ENCODE measurements at regions not wholly inside any gene's neighbourhood (a gene's known extent, or its start where the extent isn't known, plus 50 kb on each side); places are given as distances from the start of the nearest gene placed in this dataset.

GRCh38 chr12:124126950-124127655 lies 154.1 kb downstream of the ZNF664 start:
- no peak for TF ChIP-seq POLR2A (IDR thresholded peaks at IDR 0.05)
- TF ChIP-seq, protein P1, sequence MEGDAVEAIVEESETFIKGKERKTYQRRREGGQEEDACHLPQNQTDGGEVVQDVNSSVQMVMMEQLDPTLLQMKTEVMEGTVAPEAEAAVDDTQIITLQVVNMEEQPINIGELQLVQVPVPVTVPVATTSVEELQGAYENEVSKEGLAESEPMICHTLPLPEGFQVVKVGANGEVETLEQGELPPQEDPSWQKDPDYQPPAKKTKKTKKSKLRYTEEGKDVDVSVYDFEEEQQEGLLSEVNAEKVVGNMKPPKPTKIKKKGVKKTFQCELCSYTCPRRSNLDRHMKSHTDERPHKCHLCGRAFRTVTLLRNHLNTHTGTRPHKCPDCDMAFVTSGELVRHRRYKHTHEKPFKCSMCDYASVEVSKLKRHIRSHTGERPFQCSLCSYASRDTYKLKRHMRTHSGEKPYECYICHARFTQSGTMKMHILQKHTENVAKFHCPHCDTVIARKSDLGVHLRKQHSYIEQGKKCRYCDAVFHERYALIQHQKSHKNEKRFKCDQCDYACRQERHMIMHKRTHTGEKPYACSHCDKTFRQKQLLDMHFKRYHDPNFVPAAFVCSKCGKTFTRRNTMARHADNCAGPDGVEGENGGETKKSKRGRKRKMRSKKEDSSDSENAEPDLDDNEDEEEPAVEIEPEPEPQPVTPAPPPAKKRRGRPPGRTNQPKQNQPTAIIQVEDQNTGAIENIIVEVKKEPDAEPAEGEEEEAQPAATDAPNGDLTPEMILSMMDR (IDR thresholded peaks at IDR 0.05): no peak
- no peak for TF ChIP-seq POLR2AphosphoS5 (IDR thresholded peaks at IDR 0.05; ENCODE audit: insufficient read depth in 1 of 2, low read depth in 1 of 2)
